HG02981 (cell line): ENCODE measurements at regions not wholly inside any gene's neighbourhood (a gene's known extent, or its start where the extent isn't known, plus 50 kb on each side); places are given as distances from the start of the nearest gene placed in this dataset.

Experiments used
- ATAC-seq: cut with Tn5 transposase; IDR thresholded peaks from one replicate; pipeline ENCODE4 v1.9.1; 2021; ENCODE audit warnings: mild to moderate bottlenecking, moderate library complexity; ENCODE audit not compliant: unreplicated experiment

GRCh38 chr5:61650661-61651060 lies 318.6 kb downstream of the ZSWIM6 start:
- no peak for ATAC-seq

DNA sequence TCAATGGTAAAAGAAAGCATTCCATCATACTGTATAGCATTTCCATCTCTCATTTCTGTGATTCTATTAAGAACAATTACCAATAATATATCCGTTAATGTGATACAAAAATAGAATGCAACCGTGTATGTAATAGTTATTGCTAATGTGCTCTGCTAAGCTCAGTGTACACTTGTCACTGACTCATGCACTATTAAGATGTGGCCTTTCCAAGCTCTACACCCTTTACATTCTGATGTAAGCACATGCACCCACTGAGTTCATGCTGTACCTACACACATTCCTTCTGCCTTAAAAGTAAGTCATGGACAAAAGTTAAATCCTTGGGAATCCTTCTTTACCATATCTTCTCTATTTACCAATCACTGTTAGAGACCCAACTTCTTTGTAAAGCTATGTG lies 319.1 kb downstream of the ZSWIM6 start:
- no peak for ATAC-seq

- no peak for ATAC-seq
Measured at GRCh38 chr5:61652916-61653315, 320.9 kb downstream of the ZSWIM6 start.

GRCh38 chr5:61653807-61654580 lies 321.9 kb downstream of the ZSWIM6 start:
- no peak for ATAC-seq

DNA sequence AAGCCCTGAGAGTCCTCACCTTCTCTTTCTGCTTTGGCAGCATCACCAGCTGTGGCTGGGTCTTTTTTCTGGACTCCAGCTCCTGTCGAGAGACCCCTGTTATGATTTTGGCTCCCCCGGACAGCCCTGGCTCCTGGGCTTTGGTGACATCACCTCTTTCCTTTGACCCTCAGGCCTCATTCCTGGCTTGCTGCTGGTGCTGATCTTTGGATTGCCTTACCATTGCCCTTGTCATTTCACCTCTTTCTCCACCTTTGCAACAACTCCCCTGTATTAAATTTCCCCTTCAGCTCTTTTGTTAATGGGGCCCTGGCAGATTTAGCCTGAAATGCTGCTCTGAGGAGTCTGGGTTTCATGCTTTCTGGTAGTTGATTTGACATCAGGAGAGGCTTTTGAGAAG lies 322.8 kb downstream of the ZSWIM6 start:
- no peak for ATAC-seq

DNA sequence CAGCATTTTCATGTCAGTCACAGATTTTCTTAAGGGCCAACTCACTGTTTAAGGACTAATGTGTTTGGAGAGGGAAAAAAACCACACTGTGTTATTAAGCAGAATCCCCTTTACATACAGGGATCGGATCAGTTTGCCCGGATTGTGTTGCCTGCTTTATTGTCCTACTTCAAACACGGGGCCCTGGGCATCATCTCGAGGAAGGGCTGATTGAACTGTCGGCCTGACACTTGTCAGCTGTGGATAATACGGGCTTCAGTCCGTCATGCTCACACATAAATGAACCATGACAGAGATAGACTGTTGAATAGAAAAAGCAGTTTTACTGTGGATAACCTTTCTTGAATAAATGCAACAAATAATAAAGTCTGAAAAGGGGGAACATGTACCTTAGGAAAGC lies 325.0 kb downstream of the ZSWIM6 start:
- no peak for ATAC-seq

DNA sequence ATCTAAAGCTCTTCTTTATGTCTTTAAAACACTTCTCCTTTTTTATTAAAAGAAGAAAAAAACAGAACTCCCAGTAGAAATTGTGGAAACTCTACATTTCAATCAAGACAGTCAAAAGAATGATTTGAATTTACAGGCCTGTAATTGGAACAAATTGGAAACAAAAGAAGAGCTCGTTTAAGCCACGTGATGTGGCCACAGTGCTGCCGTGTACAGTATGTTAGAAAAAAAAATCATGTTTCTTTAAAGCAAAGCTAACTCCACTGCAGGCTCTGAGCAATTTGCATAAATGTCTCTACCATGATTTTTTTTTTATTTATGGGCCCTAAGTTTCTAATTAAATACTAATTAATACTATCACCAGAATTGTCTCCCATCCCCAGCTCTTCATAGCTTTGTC lies 325.6 kb downstream of the ZSWIM6 start:
- no peak for ATAC-seq

DNA sequence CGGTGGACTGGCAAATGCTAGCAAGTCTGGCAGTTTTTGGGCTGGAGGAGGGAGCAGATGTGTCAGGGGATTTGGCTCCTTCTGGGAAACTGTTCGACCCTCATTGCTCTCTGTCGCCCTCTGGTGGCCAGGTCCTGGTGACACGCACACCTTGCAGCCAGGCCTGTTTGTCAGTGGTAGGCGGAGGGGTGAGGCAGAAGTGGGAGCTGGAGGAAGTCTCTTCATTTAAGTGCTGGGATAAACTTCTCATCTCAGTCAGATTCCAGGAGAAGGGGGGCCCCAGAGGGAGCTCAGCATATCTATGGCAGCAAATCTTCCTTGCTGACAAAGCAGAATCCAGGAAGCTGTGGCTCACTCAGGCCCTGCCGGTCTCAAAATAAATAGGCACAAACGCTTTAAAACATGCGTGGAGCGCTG lies 326.5 kb downstream of the ZSWIM6 start:
- peak; percentile 76 for ATAC-seq

GRCh38 chr5:61659221-61659696 lies 327.2 kb downstream of the ZSWIM6 start:
- no peak for ATAC-seq

DNA sequence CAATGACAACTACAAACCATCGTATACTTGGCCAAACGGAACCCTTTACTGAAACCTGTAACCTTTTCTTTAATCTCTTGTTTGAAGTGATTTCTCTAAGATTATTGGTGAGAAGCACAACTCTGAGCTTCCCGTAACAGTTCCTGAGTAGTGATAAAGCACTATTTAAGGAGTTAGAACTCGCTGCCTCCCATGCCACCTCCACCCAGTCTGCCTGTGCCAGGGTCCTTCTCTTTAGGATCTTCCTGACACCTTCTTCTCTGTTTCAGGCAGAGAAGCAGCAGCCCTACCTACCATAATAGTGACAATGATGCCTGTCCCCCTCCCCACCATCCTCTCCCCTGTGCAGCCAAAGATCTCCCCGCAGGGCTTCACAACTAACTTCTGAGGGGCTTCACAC lies 330.6 kb downstream of the ZSWIM6 start:
- no peak for ATAC-seq

DNA sequence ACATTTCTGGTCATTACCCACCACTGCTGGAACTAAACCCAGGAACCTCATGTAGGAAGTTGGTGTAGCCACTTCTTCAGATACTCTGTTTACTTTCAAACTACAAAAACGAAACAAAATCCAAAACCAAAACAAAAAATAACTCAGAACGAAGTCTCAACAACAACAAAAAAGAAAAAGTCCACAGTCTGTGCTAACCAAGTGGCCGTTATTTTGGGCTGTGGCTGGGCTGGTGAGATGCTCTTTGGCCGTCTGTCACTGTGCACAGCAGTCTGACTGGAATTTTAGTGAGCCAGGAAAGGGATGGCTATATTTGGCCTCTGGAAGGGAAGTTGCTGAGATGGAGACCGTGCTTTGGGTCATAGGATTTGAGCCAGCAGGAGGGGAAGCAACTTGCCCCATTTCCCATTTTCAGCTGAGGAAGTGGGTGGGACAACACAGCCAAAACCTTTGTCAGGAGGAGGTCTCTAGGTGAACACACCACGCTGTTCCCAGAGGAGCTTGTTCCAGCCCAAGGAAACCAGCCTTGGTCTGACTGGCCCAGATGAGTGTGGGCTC lies 334.1 kb downstream of the ZSWIM6 start:
- ATAC-seq, result no peak

DNA sequence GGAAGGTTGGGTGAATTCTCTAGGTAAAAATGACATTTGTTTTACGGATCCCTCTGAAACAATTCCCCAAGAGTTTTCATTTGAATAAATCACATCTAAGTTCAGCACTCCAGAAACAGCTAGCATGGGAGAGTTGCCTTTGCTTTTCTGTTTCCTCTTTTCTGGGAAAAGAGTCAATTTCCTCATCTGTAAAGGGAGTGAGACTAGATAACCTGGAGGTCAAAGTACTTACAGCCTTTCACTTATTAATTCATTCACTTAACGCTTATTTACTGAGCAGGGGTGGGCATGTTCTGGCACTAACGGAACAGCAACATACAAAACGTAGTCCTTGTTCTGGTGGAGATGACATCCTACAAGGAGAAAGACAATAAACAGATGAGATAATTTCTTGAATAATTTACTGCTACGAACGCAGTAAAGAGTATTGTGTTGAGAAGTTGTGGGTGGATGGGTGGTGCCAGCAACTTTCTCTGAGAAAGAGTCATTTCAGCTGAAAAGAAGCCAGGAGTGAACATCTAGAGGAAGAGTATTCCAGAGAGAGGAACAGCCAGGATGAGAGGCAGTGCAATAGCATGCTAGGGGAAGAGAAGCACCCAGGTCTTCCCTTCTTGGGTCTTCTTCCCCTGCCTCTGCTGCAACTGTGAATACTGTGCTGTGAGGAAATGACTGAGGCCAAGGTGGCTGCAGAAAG lies 335.6 kb downstream of the ZSWIM6 start:
- ATAC-seq, result no peak

GRCh38 chr5:61669531-61669930 lies 337.5 kb downstream of the ZSWIM6 start:
- no peak for ATAC-seq

GRCh38 chr5:61670941-61671340 lies 338.9 kb downstream of the ZSWIM6 start:
- no peak for ATAC-seq

DNA sequence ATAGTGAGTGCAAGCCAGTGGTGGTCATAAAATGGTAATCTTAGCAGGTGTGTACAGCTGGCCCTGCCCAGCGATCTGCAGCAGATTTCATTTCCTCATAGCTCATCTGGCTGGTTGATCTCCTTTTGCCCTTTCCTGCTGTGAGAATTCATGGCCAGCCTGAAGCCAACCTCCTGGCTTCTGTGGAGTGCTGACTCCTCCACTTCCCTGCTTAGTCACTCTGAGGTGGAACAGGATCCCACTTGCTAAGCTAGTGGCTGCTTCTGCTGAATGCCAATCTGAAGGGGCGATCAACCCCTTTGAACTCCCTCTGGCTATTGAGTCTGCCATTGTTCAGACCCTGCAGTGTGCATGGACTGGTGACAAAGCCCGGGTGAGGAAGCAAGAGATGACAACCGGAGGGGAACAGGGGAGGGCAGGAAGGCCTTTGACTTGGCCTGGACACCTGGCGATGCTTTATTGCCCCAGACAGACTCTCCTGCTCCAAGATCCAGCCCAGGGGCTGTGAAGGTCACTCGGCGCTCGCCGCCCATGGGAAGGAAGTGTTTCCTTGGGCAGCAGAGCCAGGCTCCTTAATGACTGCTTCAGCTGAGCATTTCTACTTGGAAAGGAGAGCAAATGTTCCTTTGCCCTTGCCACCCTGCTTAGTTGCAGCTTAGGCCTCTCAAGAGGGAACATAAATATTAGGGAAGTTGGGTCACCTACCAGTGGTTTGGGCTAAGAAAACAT lies 341.1 kb downstream of the ZSWIM6 start:
- no peak for ATAC-seq

DNA sequence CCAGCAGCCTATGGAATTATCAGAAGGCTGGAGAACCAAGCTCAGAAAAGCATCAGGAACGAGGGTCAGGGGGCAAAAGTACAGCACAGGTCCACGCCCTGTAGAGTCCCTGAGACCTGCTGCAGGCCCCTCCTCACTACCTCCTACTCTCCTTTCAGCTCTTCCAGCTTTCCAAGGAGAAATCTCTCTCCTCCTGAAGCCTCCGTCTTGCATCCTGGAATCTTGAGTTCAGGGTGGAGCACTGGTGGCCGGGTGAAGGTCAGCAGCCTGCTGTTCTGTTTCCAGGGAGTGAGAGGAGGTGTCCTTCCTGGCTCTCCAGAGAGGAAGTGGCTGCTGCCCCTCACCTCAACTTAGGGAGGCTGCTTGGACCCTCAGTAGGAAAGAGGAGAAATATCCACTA lies 342.3 kb downstream of the ZSWIM6 start:
- no peak for ATAC-seq

GRCh38 chr5:61675015-61675692 lies 343.1 kb downstream of the ZSWIM6 start:
- ATAC-seq, result no peak

DNA sequence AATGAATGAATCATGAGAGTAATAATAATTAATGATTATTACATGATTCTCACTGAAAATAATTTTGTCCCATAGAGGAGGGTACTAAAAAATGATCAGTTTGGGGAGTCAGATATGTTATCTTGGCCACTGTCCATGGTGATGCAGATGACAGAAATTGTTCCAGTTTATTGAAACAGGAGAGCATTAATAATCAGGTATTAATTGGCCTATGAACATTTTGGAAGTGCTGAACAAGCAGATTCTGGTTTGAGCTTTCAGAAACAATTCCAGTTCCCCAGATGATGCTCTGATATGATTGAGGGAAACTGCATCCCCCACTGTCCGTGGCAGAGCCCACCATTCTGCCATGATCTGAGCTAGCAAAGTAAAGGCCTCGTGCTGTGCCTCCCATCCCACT lies 345.2 kb downstream of the ZSWIM6 start:
- ATAC-seq, result no peak

GRCh38 chr5:61678966-61679365 lies 346.9 kb downstream of the ZSWIM6 start:
- no peak for ATAC-seq

GRCh38 chr5:61679562-61679961 lies 347.5 kb downstream of the ZSWIM6 start:
- no peak for ATAC-seq

GRCh38 chr5:61680247-61680646 lies 348.2 kb downstream of the ZSWIM6 start:
- no peak for ATAC-seq
